ENCODE measurements at regions not wholly inside any gene's neighbourhood (a gene's known extent, or its start where the extent isn't known, plus 50 kb on each side); places are given as distances from the start of the nearest gene placed in this dataset.
"Not testable (repeated sequence)": the region's sequence is repeated elsewhere in the genome, so short reads cannot be mapped to it uniquely, and the experiment has no call there.

- no peak for DNase-seq
Observed at GRCh38 chr9:22170556-22170955, 161.5 kb upstream of the CDKN2B start.

GRCh38 chr9:22170990-22171670 is 162.0 kb upstream of the CDKN2B start:
- DNase-seq: peak in 1 of 2 experiments; percentile 30

- no peak for DNase-seq
Observed at GRCh38 chr9:22171691-22172090, 162.6 kb upstream of the CDKN2B start.

DNA sequence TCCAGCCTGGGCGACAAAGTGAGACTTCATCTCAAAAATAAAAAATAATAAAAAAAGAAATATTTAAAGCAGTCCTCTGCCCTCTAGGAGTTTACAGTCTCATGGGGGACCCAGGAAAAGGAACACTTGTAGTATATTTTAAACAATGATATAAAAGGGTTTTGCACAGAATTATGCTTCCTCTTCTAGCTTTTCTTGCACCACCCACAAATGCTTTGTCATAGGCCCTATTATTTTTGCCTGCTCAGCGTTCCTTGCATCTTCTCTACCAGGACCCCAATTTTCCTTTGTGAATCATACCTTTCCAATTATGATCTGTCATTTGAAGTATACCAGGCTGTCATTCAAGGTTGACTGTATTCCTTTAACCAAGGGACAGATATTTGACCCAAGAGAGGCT is 164.8 kb upstream of the CDKN2B start:
- no peak for DNase-seq

DNA sequence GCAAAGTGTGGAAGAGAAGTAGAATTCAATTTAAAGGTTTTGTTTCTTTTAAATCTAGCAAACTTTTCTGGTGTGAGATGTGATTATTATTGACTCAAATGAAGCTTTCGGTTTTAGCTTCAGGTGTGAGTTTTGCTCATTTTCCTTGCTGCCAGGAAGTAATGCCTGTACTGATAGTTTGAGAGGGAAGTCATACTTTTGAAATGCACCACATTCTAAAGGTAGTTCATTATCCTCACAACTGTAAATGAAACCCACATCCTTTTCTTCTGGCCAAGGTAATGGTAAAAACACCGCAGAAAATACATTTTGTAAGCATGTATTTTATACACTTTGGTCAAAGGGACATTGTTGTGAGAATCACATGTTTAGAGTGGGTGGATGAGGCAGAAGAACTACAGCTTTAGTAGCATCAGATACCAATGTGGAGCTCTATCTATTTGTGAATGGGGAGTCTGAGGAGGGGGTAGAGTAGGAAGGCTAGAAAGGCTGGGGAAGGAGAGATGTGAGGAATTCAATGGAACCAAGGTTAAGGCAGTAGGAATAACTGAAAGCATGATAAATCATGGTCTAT is 167.0 kb upstream of the CDKN2B start:
- no peak for DNase-seq

DNA sequence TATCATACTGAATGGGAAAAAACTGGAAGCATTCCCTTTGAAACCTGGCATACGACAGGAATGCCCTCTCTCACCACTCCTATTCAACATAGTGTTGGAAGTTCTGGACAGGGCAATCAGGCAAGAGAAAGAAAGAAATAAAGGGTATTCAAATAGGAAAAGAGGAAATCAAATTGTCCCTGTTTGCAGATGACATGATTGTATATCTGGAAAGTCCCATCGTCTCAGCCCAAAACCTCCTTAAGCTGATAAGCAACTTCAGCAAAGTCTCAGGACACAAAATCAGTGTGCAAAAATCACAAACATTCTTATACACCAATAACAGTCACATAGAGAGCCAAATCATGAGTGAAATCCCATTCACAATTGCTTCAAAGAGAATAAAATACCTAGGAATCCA is 171.9 kb upstream of the CDKN2B start:
- not testable (repeated sequence) for DNase-seq

DNA sequence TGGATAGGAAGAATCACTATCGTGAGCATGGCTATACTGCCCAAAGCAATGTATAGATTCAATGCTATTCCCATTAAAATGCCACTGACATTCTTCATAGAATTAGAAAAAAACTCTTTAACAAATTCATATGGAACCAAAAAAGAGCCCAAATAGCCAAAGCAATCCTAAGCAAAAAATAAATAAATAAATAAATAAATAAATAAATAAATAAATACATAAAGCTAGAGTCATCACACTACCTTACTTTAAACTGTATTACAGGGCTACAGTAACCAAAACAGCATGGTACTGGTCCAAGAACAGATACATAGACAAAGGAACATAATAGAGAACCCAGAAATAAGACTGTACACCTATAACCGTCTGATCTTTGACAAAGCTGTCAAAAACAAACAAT is 180.4 kb upstream of the CDKN2B start:
- no peak for DNase-seq

DNA sequence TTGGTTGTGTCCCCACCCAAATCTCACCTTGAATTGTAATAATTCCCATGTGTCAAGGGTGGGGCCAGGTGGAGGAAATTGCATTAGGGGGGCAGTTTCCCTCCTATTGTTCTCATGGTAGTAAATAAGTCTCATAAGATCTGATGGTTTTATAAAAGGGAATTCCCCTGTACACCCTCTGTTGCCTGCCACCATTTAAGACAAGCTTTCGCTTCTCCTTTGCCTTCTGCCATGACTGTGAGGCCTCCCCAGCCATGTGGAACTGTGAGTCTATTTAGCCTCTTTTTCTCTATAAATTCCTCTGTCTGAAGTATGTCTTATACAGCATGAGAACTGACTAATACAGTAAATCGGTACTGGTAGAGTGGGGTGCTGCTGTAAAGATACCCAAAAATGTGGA is 187.9 kb upstream of the CDKN2B start:
- not testable (repeated sequence) for DNase-seq

DNA sequence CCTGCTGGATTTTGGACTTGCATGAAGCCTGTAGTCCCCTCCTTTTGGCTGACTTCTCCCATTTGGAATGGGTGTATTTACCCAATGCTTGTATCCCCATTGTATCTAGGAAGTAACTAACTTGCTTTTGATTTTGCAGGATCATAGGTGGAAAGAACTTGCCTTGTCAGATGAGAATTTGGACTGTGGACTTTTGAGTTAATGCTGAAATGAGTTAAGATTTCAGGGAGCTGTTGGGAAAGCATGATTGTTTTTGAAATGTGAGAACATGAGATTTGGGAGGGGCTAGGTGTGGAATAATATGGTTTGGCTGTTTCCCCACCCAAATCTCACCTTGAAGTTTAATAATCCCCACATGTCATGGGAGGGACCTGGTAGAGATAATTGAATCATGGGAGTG is 189.6 kb upstream of the CDKN2B start:
- no peak for DNase-seq

- DNase-seq: no peak
Observed at GRCh38 chr9:22201256-22201655, 192.2 kb upstream of the CDKN2B start.

- DNase-seq: no peak
Observed at GRCh38 chr9:22203371-22204138, 194.4 kb upstream of the CDKN2B start.

DNA sequence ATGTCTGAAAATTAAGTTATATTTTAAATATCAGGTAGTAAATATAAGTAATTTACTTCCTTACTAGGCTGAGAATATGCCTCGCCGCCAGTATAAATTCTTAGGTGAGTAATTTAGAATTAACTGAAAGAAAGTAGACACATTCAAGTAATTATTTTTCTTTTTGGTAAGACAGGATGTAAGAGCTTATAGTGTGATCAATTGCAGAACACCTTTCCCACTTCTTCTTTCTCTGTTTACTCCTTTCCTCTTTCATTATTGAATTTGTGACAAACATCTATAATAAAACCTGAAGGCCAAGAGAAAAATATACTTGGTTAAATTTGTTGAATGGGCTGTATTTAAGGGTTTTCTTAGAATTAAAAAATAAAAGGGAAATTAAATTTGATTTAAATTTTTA is 195.1 kb upstream of the CDKN2B start:
- no peak for DNase-seq

- no peak for DNase-seq
Observed at GRCh38 chr9:22206833-22207232, 197.7 kb upstream of the CDKN2B start.

- no peak for DNase-seq
Observed at GRCh38 chr9:22208846-22209585, 199.9 kb upstream of the CDKN2B start.

DNA sequence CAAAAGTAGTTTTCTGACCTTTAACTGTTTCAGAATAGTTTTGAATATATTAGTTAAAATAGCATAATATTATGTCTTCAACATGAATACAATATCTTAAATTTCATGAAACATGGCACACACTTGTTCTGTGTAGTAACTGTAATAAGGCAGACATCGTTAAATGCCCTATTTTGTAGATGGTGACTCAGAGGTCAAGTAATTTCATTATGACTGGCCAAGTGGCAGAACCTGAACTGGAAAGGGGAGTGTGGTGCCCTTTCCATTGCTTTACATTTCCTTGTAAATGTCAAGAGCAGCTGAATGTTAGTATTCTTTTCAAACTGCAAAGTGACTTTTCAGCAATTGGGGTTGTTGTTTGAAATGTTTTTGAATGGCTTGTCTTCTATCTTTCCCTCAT is 201.2 kb upstream of the CDKN2B start:
- no peak for DNase-seq

GRCh38 chr9:22210936-22211335 is 201.8 kb upstream of the CDKN2B start:
- no peak for DNase-seq

DNA sequence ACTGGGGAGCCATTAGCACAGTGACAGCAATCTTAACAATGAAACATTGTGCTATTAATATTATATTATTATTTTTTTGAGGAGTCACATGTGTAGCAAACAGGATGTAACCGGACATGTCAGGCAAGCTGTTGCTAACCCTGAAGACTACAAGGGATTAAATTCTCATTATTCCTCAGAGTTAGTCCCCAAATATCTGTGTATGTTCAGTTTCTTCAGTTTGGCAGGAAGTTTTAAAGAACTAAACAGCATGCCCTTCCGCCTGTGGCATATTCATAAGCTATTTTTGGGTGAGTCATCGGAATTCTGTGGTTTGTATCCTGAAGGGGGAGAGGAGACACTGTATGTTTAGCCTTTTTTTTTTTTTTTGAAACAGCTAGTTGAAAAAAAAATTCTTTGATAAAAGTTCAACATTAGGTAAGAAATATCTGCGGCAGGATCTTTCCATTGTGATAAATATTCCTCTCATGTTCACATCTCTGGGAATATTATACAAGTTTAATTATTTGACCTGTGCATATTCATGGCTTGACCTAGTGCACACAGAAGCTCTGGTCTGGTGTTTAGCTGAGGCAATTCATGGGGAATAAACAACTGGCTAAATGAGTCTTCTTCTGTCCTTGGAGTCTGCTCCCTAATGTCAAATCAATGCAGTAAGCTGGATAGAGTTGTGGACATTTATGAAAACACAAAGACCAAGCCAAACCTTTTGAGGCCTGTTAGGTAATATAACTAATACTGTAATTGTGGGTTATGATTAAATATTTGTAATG is 202.7 kb upstream of the CDKN2B start:
- peak; percentile 43 to 47 for DNase-seq

GRCh38 chr9:22214021-22214420 is 204.9 kb upstream of the CDKN2B start:
- DNase-seq: no peak

- DNase-seq: no peak
Observed at GRCh38 chr9:22214497-22215031, 205.5 kb upstream of the CDKN2B start.

GRCh38 chr9:22215521-22215920 is 206.4 kb upstream of the CDKN2B start:
- DNase-seq: no peak

DNA sequence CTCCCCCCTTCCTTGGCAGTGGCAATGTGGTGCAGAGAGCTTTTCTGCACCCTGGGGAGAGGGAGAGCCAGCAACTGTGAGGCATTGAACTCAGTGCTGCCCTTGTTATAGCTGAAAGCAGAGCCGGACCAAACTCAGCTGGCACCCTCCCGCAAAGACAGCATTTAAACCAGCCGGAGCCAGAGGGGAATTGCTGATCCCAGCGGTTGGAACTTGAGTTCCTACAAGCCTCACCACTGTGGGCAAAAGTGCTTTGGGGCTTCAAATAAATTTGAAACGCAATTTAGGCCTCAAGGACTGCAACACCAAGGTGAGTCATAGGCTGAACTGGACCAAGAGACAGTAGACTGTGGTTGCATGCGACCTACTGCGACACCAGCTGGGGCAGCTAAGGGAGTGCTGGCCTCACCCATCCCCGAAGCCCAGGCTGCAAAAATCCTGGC is 207.6 kb upstream of the CDKN2B start:
- DNase-seq: no peak

- no peak for DNase-seq
Observed at GRCh38 chr9:22217254-22217653, 208.1 kb upstream of the CDKN2B start.

Data from Kasumi-1 (cell line).